ENCODE measurements at regions not wholly inside any gene's neighbourhood (a gene's known extent, or its start where the extent isn't known, plus 50 kb on each side); places are given as distances from the start of the nearest gene placed in this dataset.
"Not testable (repeated sequence)": the region's sequence is repeated elsewhere in the genome, so short reads cannot be mapped to it uniquely, and the experiment has no call there.

DNA sequence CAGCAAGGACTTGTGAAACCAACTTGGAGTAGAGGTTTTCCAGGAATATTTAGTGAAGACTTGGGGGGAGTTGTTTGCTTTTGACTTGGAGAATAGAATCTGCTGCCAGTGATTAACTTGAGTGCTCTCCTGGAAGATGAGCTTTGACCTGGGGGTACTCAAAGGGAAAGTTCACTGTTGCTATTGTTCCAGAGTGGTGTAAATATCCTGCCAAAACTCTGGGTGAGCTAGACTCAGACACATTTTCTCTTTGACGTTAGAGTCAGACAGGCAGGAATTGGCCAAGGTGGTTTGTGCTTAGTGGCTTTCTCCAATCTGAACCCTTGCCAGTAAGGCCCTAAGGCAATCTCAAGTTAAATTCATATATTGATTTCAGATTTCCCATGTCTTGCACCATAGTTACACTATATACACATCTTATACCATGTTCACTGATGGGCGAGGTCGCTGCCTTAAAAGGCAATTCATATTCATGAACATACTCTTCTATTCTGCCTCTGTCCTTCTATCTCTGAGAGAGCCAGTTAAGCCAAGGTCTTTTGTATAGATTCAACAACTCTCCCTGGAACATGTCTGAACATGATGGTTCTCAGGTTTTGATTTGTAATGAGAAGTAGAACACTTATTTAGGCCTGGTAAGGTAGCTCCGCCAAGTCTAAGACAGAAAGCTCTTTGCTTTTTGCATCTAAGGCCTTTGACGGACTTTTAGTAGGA is 204.6 kb upstream of the SLC38A2 start:
- peak in 1 of 2 donors; percentile 41 for DNase-seq
- no peaks in the 10 kb centered on the region for H3K36me3 ChIP-seq (ENCODE audit: control insufficient read depth, insufficient read depth, low read length)
- no peak overlapping the region for H3K4me3 ChIP-seq (ENCODE audit: low read length)
- H3K27ac ChIP-seq (ENCODE audit: low read length) = no peak overlapping the region
- 100% methylated on average over 2 of the region's 5 CpGs for WGBS (ENCODE audit: insufficient coverage, low lambda C conversion rate)
- H3K27me3 ChIP-seq (ENCODE audit: control insufficient read depth, insufficient read depth, low read length) = no peaks in the 10 kb centered on the region
- H3K9me3 ChIP-seq (ENCODE audit: control insufficient read depth, low read depth, low read length) = no peaks in the 10 kb centered on the region
- H3K4me1 ChIP-seq (ENCODE audit: control insufficient read depth, insufficient read depth, low read length) = no peaks in the 10 kb centered on the region

DNA sequence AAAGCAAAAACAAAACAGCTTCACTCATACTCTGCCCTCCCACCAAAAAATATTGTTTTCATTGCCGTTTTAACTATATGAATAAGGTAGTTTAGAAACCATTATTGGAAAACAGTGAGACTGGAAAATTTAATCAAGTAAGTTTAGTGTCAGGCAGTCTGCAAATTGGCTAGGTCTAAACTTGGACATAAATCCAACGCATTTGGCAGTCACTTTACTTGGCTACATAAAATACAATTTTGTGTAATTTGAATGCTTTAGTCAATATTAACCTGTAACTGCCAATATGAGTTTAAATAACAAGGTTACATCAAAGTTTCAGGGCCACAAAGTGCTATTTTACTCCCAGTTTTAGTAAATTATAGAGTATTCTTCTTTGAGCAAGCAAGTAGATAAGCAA is 202.3 kb upstream of the SLC38A2 start:
- no peak for DNase-seq
- Histone ChIP-seq H3K4me3 (ENCODE audit: low read length) (no peak overlapping the region), H3K27ac (ENCODE audit: low read length) (no peak overlapping the region), H3K27me3 (ENCODE audit: control insufficient read depth, insufficient read depth, low read length) (no peaks in the 10 kb centered on the region), H3K4me1 (ENCODE audit: control insufficient read depth, insufficient read depth, low read length) (no peaks in the 10 kb centered on the region), H3K36me3 (ENCODE audit: control insufficient read depth, insufficient read depth, low read length) (no peaks in the 10 kb centered on the region), H3K9me3 (ENCODE audit: control insufficient read depth, low read depth, low read length) (no peaks in the 10 kb centered on the region)
- no CpG with 5 or more reads among the region's 2 CpGs for WGBS (ENCODE audit: insufficient coverage, low lambda C conversion rate)

GRCh38 chr12:46573347-46573658 is 200.7 kb upstream of the SLC38A2 start:
- H3K36me3 ChIP-seq (ENCODE audit: control insufficient read depth, insufficient read depth, low read length) = no peaks in the 10 kb centered on the region
- H3K4me3 ChIP-seq (ENCODE audit: low read length) = no peak overlapping the region
- peaks cover 9% of the 10 kb centered on the region for H3K9me3 ChIP-seq (ENCODE audit: control insufficient read depth, low read depth, low read length)
- no peak for DNase-seq
- H3K27me3 ChIP-seq (ENCODE audit: control insufficient read depth, insufficient read depth, low read length) = no peaks in the 10 kb centered on the region
- WGBS (ENCODE audit: insufficient coverage, low lambda C conversion rate) = no CpG with 5 or more reads among the region's 1 CpG
- no peak overlapping the region for H3K27ac ChIP-seq (ENCODE audit: low read length)
- H3K4me1 ChIP-seq (ENCODE audit: control insufficient read depth, insufficient read depth, low read length) = no peaks in the 10 kb centered on the region

- no peak overlapping the region for H3K27ac ChIP-seq (ENCODE audit: low read length)
- no peaks in the 10 kb centered on the region for H3K36me3 ChIP-seq (ENCODE audit: control insufficient read depth, insufficient read depth, low read length)
- 100% methylated on average over 1 of the region's 2 CpGs for WGBS (ENCODE audit: insufficient coverage, low lambda C conversion rate)
- no peaks in the 10 kb centered on the region for H3K4me1 ChIP-seq (ENCODE audit: control insufficient read depth, insufficient read depth, low read length)
- H3K27me3 ChIP-seq (ENCODE audit: control insufficient read depth, insufficient read depth, low read length) = no peaks in the 10 kb centered on the region
- H3K4me3 ChIP-seq (ENCODE audit: low read length) = no peak overlapping the region
- H3K9me3 ChIP-seq (ENCODE audit: control insufficient read depth, low read depth, low read length) = peaks cover 10% of the 10 kb centered on the region
- DNase-seq = no peak
Measured at GRCh38 chr12:46572644-46573346, 200.2 kb upstream of the SLC38A2 start.

DNA sequence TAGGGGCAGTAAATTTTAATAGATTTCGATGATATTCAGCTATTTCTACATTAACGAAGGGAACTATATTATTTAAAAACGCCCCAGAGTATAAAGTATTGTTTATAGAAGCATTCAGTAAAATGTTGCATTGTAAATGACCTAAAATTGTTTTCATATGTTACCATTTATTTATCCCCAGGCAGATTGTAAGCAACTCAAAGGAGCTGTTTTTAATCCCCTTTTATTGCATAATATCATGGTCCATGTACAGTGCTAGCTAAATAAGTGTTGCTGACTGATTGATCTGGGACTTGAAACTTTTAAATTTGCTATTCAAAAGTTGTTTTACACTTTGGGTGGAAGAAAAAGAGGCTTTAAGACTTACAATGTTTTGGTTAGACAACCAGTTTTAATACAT is 199.0 kb upstream of the SLC38A2 start:
- H3K9me3 ChIP-seq (ENCODE audit: control insufficient read depth, low read depth, low read length) = peaks cover 19% of the 10 kb centered on the region
- no peaks in the 10 kb centered on the region for H3K27me3 ChIP-seq (ENCODE audit: control insufficient read depth, insufficient read depth, low read length)
- DNase-seq = no peak
- no peak overlapping the region for H3K27ac ChIP-seq (ENCODE audit: low read length)
- no peaks in the 10 kb centered on the region for H3K36me3 ChIP-seq (ENCODE audit: control insufficient read depth, insufficient read depth, low read length)
- H3K4me1 ChIP-seq (ENCODE audit: control insufficient read depth, insufficient read depth, low read length) = no peaks in the 10 kb centered on the region
- no peak overlapping the region for H3K4me3 ChIP-seq (ENCODE audit: low read length)
- 88% methylated on average over 3 of the region's 3 CpGs for WGBS (ENCODE audit: insufficient coverage, low lambda C conversion rate)

DNA sequence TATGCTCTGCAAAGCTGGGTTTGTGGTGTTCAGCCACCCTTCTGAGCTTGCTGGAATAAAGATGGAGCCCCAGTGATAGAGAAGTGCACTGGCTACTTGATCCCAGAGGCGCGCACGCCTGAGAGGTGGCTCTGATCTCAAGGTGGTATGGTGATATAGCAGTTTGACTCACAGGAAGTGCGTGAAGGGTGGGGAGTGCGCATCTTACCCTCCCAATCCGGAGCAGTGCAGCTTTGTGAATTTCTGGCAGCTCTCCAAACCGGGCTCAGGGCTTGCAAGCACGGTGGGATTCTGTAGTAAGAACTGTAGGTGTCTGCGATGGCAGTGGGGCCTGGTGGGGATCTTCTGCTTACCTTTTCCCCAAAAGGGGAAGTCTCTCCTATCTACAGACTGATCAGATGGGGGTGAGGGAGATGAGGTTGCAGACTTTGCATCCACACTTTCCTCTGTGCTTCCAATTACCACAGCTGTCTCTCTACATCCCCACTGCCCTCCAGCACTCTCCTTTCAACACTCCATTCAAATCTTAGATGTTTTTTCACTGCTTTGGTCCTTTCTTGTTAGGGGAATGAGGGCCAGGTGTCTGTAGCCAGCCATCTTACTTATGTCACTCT is 197.4 kb upstream of the SLC38A2 start:
- WGBS (ENCODE audit: insufficient coverage, low lambda C conversion rate) = no CpG with 5 or more reads among the region's 9 CpGs
- Histone ChIP-seq H3K4me1 (ENCODE audit: control insufficient read depth, insufficient read depth, low read length) (no peaks in the 10 kb centered on the region), H3K27me3 (ENCODE audit: control insufficient read depth, insufficient read depth, low read length) (no peaks in the 10 kb centered on the region), H3K4me3 (ENCODE audit: low read length) (no peak overlapping the region), H3K9me3 (ENCODE audit: control insufficient read depth, low read depth, low read length) (peaks cover 23% of the 10 kb centered on the region), H3K27ac (ENCODE audit: low read length) (no peak overlapping the region), H3K36me3 (ENCODE audit: control insufficient read depth, insufficient read depth, low read length) (no peaks in the 10 kb centered on the region)
- no peak for DNase-seq

DNA sequence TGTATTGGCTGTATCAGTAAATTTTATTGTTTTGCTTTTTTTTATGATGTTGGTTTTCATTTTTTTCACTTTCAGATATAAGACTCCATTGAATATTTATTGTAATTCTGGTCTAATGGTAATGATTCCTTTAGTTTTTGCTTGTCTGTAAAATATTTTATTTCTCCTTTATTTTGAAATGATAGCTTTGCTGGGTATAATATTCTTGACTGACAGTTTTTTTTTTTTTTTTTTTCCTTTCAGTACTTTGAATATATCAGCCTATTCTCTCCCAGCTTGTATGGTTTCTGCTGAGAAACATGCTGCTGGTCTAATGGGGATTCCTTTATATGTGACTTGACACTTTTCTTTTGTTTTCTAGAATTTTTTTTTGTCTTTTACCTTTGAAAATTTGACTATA is 195.1 kb upstream of the SLC38A2 start:
- Histone ChIP-seq H3K9me3 (ENCODE audit: control insufficient read depth, low read depth, low read length) (peaks cover 31% of the 10 kb centered on the region), H3K27me3 (ENCODE audit: control insufficient read depth, insufficient read depth, low read length) (no peaks in the 10 kb centered on the region), H3K27ac (ENCODE audit: low read length) (no peak overlapping the region), H3K36me3 (ENCODE audit: control insufficient read depth, insufficient read depth, low read length) (no peaks in the 10 kb centered on the region), H3K4me1 (ENCODE audit: control insufficient read depth, insufficient read depth, low read length) (no peaks in the 10 kb centered on the region), H3K4me3 (ENCODE audit: low read length) (no peak overlapping the region)
- DNase-seq = no peak

DNA sequence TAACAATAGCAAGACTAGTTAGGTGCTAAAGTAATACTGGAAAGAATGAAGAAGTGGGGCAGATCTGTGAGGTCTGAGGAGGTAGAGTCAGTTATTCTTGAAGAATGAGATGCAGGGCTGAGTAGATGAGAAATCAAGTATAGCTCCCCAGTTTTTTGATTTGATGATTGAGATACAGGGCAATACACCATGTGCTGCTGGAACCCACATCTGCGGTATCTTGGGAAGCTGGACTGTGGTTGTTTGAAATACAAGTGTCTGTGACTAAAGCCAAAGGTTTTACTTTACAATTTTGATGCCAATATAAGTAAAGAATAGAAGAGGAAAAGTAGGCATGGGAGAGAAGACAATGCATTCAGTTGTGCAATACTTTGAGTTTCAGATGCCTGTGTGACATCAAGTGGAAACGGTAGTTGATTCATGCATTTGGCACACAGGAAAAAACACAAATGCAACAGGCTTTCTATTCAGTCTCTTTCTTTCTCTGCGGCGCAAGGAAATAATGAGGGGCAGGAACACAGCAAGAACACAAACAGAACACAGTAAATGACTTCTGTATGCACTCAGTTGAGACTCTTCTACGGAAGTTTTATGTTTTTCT is 190.2 kb upstream of the SLC38A2 start:
- H3K27me3 ChIP-seq (ENCODE audit: control insufficient read depth, insufficient read depth, low read length) = no peaks in the 10 kb centered on the region
- H3K27ac ChIP-seq (ENCODE audit: low read length) = no peak overlapping the region

DNA sequence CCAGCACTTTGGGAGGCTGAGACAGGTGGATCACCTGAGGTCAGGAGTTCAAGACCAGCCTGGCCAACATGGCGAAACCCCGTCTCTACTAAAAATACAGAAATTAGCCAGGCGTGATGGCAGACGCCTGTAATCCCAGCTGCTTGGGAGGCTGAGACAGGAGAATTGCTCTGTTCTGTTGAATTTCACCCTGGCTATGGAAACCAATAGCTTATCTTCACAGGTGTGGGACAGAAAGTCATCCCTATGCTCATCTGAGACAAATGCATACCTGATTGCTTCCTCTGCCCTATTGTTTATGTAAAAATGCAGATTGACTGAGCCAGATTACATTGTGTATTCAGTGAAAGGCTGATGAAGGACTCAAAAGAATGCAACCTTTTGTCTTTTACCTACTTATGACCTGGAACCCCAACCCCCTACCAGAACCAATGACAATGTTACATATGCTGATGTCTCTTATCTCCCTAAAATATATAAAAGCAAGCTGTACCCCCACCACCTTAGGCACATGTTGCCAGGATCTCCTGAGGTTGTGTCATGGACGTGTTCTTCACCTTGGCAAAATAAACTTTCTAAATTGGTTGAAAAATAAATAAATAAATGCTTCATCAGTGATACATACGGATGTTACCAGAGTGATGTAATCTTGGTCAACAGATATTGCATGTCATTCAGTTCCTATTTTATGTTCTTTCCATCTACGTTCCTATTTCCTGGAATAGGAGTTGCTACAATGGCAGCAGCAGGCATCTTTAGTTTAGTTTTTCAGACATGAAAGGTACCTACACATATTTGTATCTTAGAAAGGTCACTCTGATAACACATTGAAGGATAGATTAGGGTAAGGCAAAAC is 189.4 kb upstream of the SLC38A2 start:
- H3K36me3 ChIP-seq (ENCODE audit: control insufficient read depth, insufficient read depth, low read length); H3K4me3 ChIP-seq (ENCODE audit: low read length); H3K27ac ChIP-seq (ENCODE audit: low read length); DNase-seq; H3K27me3 ChIP-seq (ENCODE audit: control insufficient read depth, insufficient read depth, low read length); H3K4me1 ChIP-seq (ENCODE audit: control insufficient read depth, insufficient read depth, low read length): not testable (repeated sequence)
- WGBS (ENCODE audit: insufficient coverage, low lambda C conversion rate) = 89% methylated on average over 3 of the region's 7 CpGs
- peaks cover 15% of the 10 kb centered on the region for H3K9me3 ChIP-seq (ENCODE audit: control insufficient read depth, low read depth, low read length)

More for the DNA sequence above, 190.2 kb upstream of the SLC38A2 start:
- DNase-seq = no peak
- Histone ChIP-seq H3K4me1 (ENCODE audit: control insufficient read depth, insufficient read depth, low read length) (no peaks in the 10 kb centered on the region), H3K9me3 (ENCODE audit: control insufficient read depth, low read depth, low read length) (peaks cover 20% of the 10 kb centered on the region), H3K4me3 (ENCODE audit: low read length) (no peak overlapping the region), H3K36me3 (ENCODE audit: control insufficient read depth, insufficient read depth, low read length) (no peaks in the 10 kb centered on the region)
- no CpG with 5 or more reads among the region's 5 CpGs for WGBS (ENCODE audit: insufficient coverage, low lambda C conversion rate)

DNA sequence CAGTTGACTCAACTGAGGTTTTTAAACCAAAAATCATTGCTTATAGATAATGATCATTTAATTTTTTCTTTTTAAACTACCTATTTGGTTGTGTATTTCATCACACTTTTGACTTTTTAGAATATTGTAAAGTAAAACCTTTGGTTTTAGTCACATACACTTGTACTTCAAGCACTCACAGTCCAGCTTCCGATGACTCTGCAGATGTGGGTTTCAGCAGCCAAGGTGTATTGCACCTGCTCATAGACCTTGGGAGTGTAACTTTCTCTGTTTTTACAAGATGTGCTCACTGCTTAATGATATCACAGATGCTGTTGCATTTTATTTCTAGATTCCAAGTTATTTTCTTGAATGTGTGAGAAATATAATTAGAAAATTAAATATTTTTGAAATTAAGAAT is 188.3 kb upstream of the SLC38A2 start:
- H3K27ac ChIP-seq (ENCODE audit: low read length) = no peak overlapping the region
- WGBS (ENCODE audit: insufficient coverage, low lambda C conversion rate) = no CpG with 5 or more reads among the region's 1 CpG
- H3K4me1 ChIP-seq (ENCODE audit: control insufficient read depth, insufficient read depth, low read length) = peaks cover 2% of the 10 kb centered on the region

More for the DNA sequence above, 188.3 kb upstream of the SLC38A2 start:
- peaks cover 8% of the 10 kb centered on the region for H3K9me3 ChIP-seq (ENCODE audit: control insufficient read depth, low read depth, low read length)
- DNase-seq = no peak
- no peaks in the 10 kb centered on the region for H3K27me3 ChIP-seq (ENCODE audit: control insufficient read depth, insufficient read depth, low read length)
- no peaks in the 10 kb centered on the region for H3K36me3 ChIP-seq (ENCODE audit: control insufficient read depth, insufficient read depth, low read length)
- H3K4me3 ChIP-seq (ENCODE audit: low read length) = no peak overlapping the region

Measured in large intestine (tissue), 3 donors.